A549 (cell line): ENCODE measurements at regions not wholly inside any gene's neighbourhood (a gene's known extent, or its start where the extent isn't known, plus 50 kb on each side); places are given as distances from the start of the nearest gene placed in this dataset.

ENCODE experiments used
- ATAC-seq, 2 experiments: fragments of 200-7000 bp in 1 of 2; fragments of >200 bp in 1 of 2; cut with Nextera tagmentation in 1 of 2; cut with Tn5 transposase in 1 of 2; 3 replicates each; pipeline versions ENCODE4 v1.8.0 to v1.9.1; 2018 to 2020; ENCODE audit warnings: mild to moderate bottlenecking in 1 of 2, moderate library complexity in 1 of 2
- CTCF ChIA-PET: fragments of 300-600 bp; sonication (Branson Sonifier 250); formaldehyde crosslinking; extraction: SDS; loops from one replicate; lab custom pipeline; 2021; ENCODE audit warnings: antibody characterized with exemption, inconsistent platforms; lab: Yijun Ruan, JAX
- POLR2A ChIA-PET: fragments of 350-600 bp; formaldehyde crosslinking; extraction: SDS; loops from one replicate; lab custom pipeline; 2021; ENCODE audit warnings: antibody characterized with exemption, inconsistent platforms; lab: Yijun Ruan, JAX
- DNase-seq, 2 experiments: peaks; one replicate each; pipeline versions ENCODE4 v3.0.0 to v3.0.0-alpha.2; 2011 to 2016; ENCODE audit warnings: low read depth in 1 of 2, low spot score in 1 of 2
- FAIRE-seq: peaks from 2 replicates; lab custom pipeline; 2011; peaks lifted over from hg19 to GRCh38; lab: Jason Lieb, UNC
- H3K27ac ChIP-seq, 2 experiments: fragments of >200 bp; sonication (Bioruptor Twin); formaldehyde crosslinking; 3 replicates each; pipeline ENCODE4 v1.5.1; 2016 to 2017
- H3K4me1 ChIP-seq: fragments of >200 bp; sonication (Bioruptor Twin); formaldehyde crosslinking; 3 replicates; pipeline ENCODE4 v1.6.1; 2016
- H3K4me2 ChIP-seq: fragments of >200 bp; sonication (Bioruptor Twin); formaldehyde crosslinking; 3 replicates; pipeline ENCODE4 v1.6.1; 2016
- H3K4me3 ChIP-seq: fragments of >200 bp; sonication (Bioruptor Twin); formaldehyde crosslinking; 3 replicates; pipeline ENCODE4 v1.5.1; 2016
- H3K9me3 ChIP-seq: fragments of >200 bp; sonication (Bioruptor Twin); formaldehyde crosslinking; 3 replicates; pipeline ENCODE4 v1.6.1; 2016
- FOSL2 ChIP-seq, 2 experiments: fragments of 450-650 bp in 1 of 2; fragments of >200 bp in 1 of 2; sonication (Bioruptor Twin) in 1 of 2; formaldehyde crosslinking; IDR thresholded peaks; 2 replicates each; pipeline versions ENCODE4 v1.5.0 to v1.6.1; 2016 to 2020; ENCODE audit warnings: mild to moderate bottlenecking in 1 of 2, moderate library complexity in 1 of 2
- GATA3 ChIP-seq: IDR thresholded peaks from 2 replicates; pipeline ENCODE4 v1.6.1; 2012; ENCODE audit warnings: borderline replicate concordance
- JUNB ChIP-seq: fragments of >200 bp; sonication (Bioruptor Twin); formaldehyde crosslinking; IDR thresholded peaks from 2 replicates; pipeline ENCODE4 v1.6.1; 2016
- MAFK ChIP-seq: fragments of 450-650 bp; IDR thresholded peaks from 2 replicates; pipeline ENCODE4 v1.6.1; 2014; ENCODE audit not compliant: partially characterized antibody
- RAD21 ChIP-seq, 2 experiments: fragments of >200 bp in 1 of 2; sonication (Bioruptor Twin) in 1 of 2; formaldehyde crosslinking in 1 of 2; IDR thresholded peaks in 1 of 2; conservative IDR thresholded peaks in 1 of 2; 2 replicates in 1 of 2; 3 replicates in 1 of 2; pipeline ENCODE4 v1.6.1; 2012 to 2018; ENCODE audit warnings: inconsistent platforms in 1 of 2
- RCOR1 ChIP-seq: fragments of 150-350 bp; IDR thresholded peaks from 2 replicates; pipeline ENCODE4 v1.6.1; 2014; ENCODE audit warnings: antibody characterized with exemption, low read length, low read depth
- SMC3 ChIP-seq: fragments of >200 bp; sonication (Bioruptor Twin); formaldehyde crosslinking; IDR thresholded peaks from 3 replicates; pipeline ENCODE4 v1.6.1; 2018; ENCODE audit warnings: inconsistent platforms
- TP53 ChIP-seq: fragments of 250-450 bp; sonication (Bioruptor Pico); IDR thresholded peaks from 2 replicates; pipeline ENCODE4 v1.5.0; 2021; ENCODE audit warnings: mild to moderate bottlenecking, moderate library complexity
- WGBS: methylation state at CpG from one replicate; pipeline ENCODE4 v1.1.6; 2017; ENCODE audit errors: missing lambda C conversion rate; 5-methylcytosine and 5-hydroxymethylcytosine counted together
- TF ChIP-seq, protein P1 (sequence below): fragments of >200 bp; sonication (Bioruptor Twin); formaldehyde crosslinking; IDR thresholded peaks from 2 replicates; pipeline ENCODE4 v1.6.1; 2016
- TF ChIP-seq, protein P2 (sequence below): fragments of 250-450 bp; sonication (Bioruptor Pico); IDR thresholded peaks from 2 replicates; pipeline ENCODE4 v1.5.0; 2020; ENCODE audit warnings: low read depth, mild to moderate bottlenecking, moderate library complexity
- TF ChIP-seq, protein P3 (sequence below): fragments of 200-600 bp; sonication (generic); IDR thresholded peaks from 2 replicates; pipeline ENCODE4 v1.6.1; 2016; ENCODE audit warnings: antibody characterized with exemption, mild to moderate bottlenecking, moderate library complexity
- TF ChIP-seq, protein P4 (sequence below): fragments of >200 bp; sonication (Bioruptor Twin); formaldehyde crosslinking; IDR thresholded peaks from 3 replicates; pipeline ENCODE4 v1.5.1; 2016

DNA sequence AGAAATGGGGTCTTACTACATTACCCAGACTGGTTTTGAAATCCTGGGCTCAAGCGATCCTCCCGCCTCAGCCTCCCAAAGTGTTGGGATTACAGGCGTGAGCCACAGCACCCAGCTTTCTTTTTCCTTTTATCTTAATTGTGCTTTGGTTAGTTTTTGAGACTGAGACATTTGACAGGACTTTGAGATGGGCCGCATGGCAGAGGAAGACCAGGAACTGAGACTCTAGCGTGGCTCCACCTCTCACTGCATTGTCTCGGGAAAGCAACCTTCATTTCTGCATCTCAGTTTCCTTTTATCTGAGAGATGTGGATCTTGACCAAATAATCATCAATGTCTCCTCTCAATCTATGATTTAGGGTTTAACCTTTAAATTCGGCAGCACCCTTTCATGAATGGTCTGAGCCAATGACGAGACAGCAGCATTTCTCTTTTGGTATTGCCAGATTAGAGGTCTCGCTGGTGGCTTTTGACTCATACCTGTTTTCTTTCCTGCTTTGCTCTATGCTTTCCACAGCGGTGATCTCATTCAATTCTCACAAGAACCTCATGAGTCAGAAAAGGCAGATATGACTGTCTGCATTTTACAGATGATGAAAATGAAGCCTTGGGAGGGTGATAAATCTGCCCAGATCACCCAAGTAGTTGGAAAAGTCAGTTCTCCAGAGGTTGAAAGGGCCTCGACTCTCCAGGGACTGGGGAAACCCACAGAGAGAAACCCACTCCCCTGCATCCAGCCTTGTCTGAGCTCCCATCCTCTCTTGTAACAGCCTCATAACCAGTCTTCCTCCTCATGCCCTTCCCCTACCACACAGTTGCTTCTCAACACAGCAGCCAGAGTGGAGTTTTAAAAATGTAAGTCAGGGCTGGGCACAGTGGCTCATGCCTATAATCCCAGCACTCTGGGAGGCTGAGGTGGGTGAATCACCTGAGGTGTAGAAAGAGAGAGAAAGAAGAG is 84.8 kb upstream of the FOXB1 start:
- no peak overlapping the region; a peak in 1 of 6 replicates for H3K27ac ChIP-seq
- H3K9me3 ChIP-seq: no peaks in the 10 kb centered on the region
- H3K4me3 ChIP-seq: no peak overlapping the region
- DNase-seq (peak; percentile 17 to 47), ATAC-seq (peak; percentile 54 to 75; a peak in 5 of 6 replicates), FAIRE-seq (no peak)
- peak overlapping the region; percentile 3; the same call in 1 of the 3 replicates for H3K4me2 ChIP-seq
- H3K4me1 ChIP-seq: no peaks in the 10 kb centered on the region
- 49% methylated on average over 11 of the region's 11 CpGs for WGBS
- CTCF ChIA-PET: interaction anchor here (1.3 to 5.1 kb wide), 9 partner anchors 13 to 407 kb away, joined by 3 to 42 read pairs (median 14); no protein-coding TSS in a partner anchor
- TF ChIP-seq, protein P1, sequence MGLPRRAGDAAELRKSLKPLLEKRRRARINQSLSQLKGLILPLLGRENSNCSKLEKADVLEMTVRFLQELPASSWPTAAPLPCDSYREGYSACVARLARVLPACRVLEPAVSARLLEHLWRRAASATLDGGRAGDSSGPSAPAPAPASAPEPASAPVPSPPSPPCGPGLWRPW: no peak
- TF ChIP-seq GATA3: no peak
- TF ChIP-seq, protein P2, sequence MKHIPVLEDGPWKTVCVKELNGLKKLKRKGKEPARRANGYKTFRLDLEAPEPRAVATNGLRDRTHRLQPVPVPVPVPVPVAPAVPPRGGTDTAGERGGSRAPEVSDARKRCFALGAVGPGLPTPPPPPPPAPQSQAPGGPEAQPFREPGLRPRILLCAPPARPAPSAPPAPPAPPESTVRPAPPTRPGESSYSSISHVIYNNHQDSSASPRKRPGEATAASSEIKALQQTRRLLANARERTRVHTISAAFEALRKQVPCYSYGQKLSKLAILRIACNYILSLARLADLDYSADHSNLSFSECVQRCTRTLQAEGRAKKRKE (CRISPR knock-in tag): no peak
- no peak for TF ChIP-seq TP53 (CRISPR knock-in tag)
- TF ChIP-seq JUNB: peak; percentile 25; the same call in 1 of the 2 replicates
- 0 out of 2 replicates have a peak, but pooled peaks have one; percentile 11 for TF ChIP-seq FOSL2 (IDR thresholded peaks at IDR 0.05)
- peak; percentile 37; the same call in 1 of the 2 replicates for TF ChIP-seq FOSL2 (CRISPR knock-in tag; IDR thresholded peaks at IDR 0.05)
- no peak for TF ChIP-seq MAFK
- TF ChIP-seq, protein P3, sequence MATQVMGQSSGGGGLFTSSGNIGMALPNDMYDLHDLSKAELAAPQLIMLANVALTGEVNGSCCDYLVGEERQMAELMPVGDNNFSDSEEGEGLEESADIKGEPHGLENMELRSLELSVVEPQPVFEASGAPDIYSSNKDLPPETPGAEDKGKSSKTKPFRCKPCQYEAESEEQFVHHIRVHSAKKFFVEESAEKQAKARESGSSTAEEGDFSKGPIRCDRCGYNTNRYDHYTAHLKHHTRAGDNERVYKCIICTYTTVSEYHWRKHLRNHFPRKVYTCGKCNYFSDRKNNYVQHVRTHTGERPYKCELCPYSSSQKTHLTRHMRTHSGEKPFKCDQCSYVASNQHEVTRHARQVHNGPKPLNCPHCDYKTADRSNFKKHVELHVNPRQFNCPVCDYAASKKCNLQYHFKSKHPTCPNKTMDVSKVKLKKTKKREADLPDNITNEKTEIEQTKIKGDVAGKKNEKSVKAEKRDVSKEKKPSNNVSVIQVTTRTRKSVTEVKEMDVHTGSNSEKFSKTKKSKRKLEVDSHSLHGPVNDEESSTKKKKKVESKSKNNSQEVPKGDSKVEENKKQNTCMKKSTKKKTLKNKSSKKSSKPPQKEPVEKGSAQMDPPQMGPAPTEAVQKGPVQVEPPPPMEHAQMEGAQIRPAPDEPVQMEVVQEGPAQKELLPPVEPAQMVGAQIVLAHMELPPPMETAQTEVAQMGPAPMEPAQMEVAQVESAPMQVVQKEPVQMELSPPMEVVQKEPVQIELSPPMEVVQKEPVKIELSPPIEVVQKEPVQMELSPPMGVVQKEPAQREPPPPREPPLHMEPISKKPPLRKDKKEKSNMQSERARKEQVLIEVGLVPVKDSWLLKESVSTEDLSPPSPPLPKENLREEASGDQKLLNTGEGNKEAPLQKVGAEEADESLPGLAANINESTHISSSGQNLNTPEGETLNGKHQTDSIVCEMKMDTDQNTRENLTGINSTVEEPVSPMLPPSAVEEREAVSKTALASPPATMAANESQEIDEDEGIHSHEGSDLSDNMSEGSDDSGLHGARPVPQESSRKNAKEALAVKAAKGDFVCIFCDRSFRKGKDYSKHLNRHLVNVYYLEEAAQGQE: no peak
- POLR2A ChIA-PET: no interaction called here

DNA sequence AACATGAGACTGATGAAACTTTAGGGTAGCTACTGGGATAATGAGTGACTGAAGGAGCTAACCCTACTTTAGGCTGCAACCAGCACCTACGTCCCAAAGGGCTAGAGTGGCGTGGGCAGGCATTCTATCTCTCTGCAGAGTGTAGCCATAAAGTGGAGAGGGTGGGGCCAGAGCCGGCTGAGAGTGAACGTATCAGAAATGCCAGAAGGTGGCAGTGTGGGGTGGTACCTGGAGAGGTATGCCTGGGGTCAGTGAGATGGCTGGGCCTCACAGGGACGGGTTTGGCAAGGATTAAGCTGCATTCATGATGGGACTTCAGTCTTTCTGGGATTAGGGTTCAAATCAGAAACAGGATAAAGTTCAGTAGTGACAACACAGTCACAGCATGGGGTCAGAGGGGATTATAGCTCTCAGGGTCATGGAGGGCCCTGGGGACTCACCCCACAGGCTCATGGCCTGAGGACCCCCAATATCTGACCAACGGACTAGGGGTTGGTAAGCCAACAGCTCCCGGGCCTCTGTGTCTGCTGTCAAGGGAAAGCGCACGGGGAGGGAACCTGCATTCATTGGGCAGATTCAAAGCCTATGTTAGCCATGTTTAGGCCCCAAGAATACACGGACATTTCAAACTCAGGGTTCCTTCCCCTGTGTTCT is 86.5 kb upstream of the FOXB1 start:
- 26% methylated on average over 10 of the region's 10 CpGs for WGBS
- FAIRE-seq: peak; percentile 79
- DNase-seq: peak; percentile 61 to 73
- TF ChIP-seq, protein P4, sequence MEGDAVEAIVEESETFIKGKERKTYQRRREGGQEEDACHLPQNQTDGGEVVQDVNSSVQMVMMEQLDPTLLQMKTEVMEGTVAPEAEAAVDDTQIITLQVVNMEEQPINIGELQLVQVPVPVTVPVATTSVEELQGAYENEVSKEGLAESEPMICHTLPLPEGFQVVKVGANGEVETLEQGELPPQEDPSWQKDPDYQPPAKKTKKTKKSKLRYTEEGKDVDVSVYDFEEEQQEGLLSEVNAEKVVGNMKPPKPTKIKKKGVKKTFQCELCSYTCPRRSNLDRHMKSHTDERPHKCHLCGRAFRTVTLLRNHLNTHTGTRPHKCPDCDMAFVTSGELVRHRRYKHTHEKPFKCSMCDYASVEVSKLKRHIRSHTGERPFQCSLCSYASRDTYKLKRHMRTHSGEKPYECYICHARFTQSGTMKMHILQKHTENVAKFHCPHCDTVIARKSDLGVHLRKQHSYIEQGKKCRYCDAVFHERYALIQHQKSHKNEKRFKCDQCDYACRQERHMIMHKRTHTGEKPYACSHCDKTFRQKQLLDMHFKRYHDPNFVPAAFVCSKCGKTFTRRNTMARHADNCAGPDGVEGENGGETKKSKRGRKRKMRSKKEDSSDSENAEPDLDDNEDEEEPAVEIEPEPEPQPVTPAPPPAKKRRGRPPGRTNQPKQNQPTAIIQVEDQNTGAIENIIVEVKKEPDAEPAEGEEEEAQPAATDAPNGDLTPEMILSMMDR: peak; percentile 61
- peak; percentile 64 to 78 for TF ChIP-seq RAD21 (conservative IDR thresholded peaks at IDR 0.05 in 1 of 2, IDR thresholded peaks at IDR 0.05 in 1 of 2)
- TF ChIP-seq RCOR1: no peak
- TF ChIP-seq SMC3: peak; percentile 77
- TF ChIP-seq, protein P3: no peak
- TF ChIP-seq, all 56 proteins: peak for 3
- peak; percentile 94 to 99 for ATAC-seq
- Histone ChIP-seq H3K4me1 (no peaks in the 10 kb centered on the region), H3K4me3 (no peak overlapping the region), H3K4me2 (no peak overlapping the region), H3K27ac (no peak overlapping the region), H3K9me3 (no peaks in the 10 kb centered on the region)
- ChIA-PET CTCF (interaction anchor here (0.6 to 5.1 kb wide), 40 partner anchors 11 to 603 kb away, joined by 3 to 42 read pairs (median 4); no protein-coding TSS in a partner anchor), POLR2A (no interaction called here)
